ENCODE measurements at regions not wholly inside any gene's neighbourhood (a gene's known extent, or its start where the extent isn't known, plus 50 kb on each side); places are given as distances from the start of the nearest gene placed in this dataset.

DNA sequence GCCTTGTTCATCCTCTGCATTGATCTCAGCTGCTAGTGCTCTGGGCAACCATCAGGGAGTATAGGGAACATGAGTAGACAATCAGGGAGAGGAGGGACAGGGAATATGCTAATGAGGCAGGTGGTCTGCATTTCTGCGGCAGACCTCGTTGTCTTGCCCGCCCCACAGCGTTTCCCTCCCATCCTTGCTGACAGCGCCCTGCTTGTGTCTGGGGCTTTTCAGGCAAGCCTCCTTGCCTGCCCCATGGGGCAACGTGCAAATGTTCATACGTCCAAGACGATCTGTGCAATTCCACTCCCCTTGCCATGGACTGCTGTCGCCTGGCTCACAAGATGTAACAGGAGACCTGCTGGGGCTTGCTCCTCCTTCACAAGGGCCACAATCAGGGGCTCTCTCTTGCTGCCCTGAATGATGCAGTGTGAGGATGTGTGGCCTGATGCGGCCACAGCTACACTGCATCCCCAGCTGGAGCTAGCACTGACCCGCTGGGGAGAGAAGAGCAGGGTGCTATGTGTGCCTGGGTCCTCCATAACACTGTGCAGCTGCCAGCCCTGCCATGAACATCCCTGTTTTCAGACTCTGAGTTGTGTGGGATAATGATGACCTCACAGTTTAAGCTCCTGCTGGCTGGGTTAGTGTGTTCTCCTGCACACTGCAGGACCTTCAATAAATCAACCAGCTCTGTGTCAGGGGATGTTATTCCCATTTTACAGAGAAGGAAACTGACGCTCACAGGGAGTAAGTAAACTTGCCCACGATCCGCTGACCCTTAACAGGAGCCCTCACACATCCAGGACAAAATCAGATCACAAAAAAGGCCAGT lies 211.3 kb downstream of the KLF13 start:
- Mint-ChIP-seq H3K4me1 (ENCODE audit: low read depth) (no peaks in the 10 kb centered on the region), H3K36me3 (ENCODE audit: low read depth) (peaks cover 4% of the 10 kb centered on the region), H3K27me3 (ENCODE audit: low read depth) (peaks cover 57% of the 10 kb centered on the region), H3K4me3 (ENCODE audit: unreplicated experiment) (no peak overlapping the region), H3K9me3 (ENCODE audit: low read depth) (peaks cover 7% of the 10 kb centered on the region), H3K27ac (ENCODE audit: unreplicated experiment) (no peak overlapping the region)
- TF ChIP-seq, protein P1, sequence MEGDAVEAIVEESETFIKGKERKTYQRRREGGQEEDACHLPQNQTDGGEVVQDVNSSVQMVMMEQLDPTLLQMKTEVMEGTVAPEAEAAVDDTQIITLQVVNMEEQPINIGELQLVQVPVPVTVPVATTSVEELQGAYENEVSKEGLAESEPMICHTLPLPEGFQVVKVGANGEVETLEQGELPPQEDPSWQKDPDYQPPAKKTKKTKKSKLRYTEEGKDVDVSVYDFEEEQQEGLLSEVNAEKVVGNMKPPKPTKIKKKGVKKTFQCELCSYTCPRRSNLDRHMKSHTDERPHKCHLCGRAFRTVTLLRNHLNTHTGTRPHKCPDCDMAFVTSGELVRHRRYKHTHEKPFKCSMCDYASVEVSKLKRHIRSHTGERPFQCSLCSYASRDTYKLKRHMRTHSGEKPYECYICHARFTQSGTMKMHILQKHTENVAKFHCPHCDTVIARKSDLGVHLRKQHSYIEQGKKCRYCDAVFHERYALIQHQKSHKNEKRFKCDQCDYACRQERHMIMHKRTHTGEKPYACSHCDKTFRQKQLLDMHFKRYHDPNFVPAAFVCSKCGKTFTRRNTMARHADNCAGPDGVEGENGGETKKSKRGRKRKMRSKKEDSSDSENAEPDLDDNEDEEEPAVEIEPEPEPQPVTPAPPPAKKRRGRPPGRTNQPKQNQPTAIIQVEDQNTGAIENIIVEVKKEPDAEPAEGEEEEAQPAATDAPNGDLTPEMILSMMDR (IDR thresholded peaks at IDR 0.05): no peak
- DNase-seq (ENCODE audit: low spot score): no peak

DNA sequence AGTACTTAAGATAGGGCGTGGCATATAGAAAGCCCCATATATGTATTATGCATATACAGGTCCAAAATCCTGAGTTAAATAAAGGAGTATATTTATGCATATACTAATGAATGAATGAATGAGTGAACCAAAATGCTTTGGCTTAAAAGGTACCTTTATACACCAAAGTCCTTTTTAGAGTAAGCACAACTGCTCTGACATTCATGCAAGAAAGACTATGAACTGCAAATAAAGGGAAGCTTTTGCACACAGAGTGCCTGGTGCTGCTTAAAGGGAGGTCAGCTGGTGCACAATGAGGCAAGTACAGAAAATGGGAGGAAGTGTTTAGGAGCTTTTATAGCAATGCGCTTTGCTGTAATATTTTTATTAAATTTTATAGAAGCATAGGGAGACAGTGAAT lies 214.0 kb downstream of the KLF13 start:
- Mint-ChIP-seq H3K27ac (ENCODE audit: unreplicated experiment) (no peak overlapping the region), H3K4me1 (ENCODE audit: low read depth) (no peaks in the 10 kb centered on the region), H3K36me3 (ENCODE audit: low read depth) (no peaks in the 10 kb centered on the region), H3K9me3 (ENCODE audit: low read depth) (no peaks in the 10 kb centered on the region), H3K27me3 (ENCODE audit: low read depth) (peaks cover 67% of the 10 kb centered on the region), H3K4me3 (ENCODE audit: unreplicated experiment) (no peak overlapping the region)
- TF ChIP-seq, protein P1 (IDR thresholded peaks at IDR 0.05): no peak
- DNase-seq (ENCODE audit: low spot score): no peak

DNA sequence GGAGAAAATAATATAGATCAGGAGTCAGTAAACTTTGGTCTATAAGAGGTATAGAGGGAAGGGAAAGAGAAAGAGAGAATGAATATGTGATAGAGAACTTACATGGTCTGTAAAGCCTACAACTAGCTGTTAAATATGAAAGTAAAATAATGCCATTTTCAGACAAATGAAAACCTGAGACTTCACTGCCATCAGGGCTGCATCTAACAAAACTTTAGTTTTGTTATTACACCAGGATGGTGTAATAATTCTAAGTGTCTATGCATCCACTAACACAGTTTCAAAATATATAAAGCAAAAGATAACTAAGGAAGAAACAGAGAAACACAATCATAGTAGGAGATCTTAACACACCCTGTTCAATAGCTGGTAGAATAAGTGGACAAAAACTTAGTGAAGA lies 217.7 kb downstream of the KLF13 start:
- Mint-ChIP-seq H3K27ac (ENCODE audit: unreplicated experiment) (no peak overlapping the region), H3K9me3 (ENCODE audit: low read depth) (no peaks in the 10 kb centered on the region), H3K4me3 (ENCODE audit: unreplicated experiment) (no peak overlapping the region), H3K36me3 (ENCODE audit: low read depth) (no peaks in the 10 kb centered on the region), H3K4me1 (ENCODE audit: low read depth) (no peaks in the 10 kb centered on the region), H3K27me3 (ENCODE audit: low read depth) (peaks cover 60% of the 10 kb centered on the region)
- TF ChIP-seq, protein P1 (IDR thresholded peaks at IDR 0.05): no peak
- DNase-seq (ENCODE audit: low spot score): no peak

DNA sequence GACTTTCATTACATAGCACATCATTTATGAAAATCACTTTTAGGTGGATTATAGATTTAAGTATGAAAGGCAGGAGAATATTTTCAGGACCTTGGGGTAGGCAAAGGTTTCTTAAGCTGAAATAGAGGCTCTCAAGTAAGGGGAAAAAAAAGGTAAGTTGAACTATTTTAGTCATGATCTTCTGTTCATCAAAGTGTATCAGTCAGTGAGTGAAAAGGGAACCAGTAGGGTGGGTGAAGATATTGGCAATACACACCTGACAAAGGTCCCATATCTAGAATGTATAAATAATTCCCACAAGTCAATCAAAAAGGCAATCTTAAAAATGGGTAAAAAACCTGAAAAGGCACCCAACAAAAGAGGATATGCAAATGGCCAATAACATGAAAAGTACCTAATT lies 218.6 kb downstream of the KLF13 start:
- Mint-ChIP-seq H3K4me3 (ENCODE audit: unreplicated experiment) (no peak overlapping the region), H3K27me3 (ENCODE audit: low read depth) (peaks cover 53% of the 10 kb centered on the region)

DNA sequence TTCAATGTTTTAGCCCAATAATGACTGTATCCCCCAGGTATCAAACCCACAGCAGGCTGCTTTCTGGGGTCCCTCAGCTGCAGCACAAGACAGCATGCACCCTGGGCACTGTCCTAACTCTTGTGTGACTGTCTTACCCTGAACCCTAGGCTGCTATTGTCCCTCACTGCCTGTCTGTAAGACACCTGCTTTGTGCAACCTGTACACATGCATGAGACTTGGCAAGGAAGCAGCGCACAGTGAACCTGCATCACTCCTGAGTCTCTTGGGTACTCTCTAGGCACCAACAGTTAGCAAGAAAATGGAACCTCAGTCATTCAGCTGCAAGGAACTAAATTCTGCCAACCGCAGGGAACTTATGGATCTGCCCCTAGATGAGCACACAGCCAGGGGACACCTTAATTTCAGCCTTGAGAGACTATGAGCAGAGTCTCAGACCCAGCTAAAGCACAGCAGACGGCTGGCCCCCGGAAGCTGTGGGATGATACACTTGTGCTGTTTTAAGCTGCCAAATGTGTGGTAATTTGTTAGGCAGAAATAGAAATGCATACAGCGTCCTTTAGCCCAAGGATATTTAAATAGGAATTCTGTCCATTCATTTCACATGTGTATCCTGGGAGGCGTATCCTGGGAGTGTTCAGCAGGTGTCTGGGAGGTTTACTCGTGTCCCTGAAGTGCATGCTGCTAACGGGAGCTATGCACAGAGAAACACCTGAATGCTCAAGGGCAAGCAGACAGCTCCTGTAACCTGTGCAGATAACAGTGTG lies 223.8 kb downstream of the KLF13 start:
- TF ChIP-seq, protein P1 (IDR thresholded peaks at IDR 0.05): no peak
- Mint-ChIP-seq H3K36me3 (ENCODE audit: low read depth) (no peaks in the 10 kb centered on the region), H3K9me3 (ENCODE audit: low read depth) (no peaks in the 10 kb centered on the region), H3K4me1 (ENCODE audit: low read depth) (no peaks in the 10 kb centered on the region), H3K4me3 (ENCODE audit: unreplicated experiment) (no peak overlapping the region), H3K27me3 (ENCODE audit: low read depth) (peaks cover 16% of the 10 kb centered on the region), H3K27ac (ENCODE audit: unreplicated experiment) (no peak overlapping the region)
- DNase-seq (ENCODE audit: low spot score): no peak

More for the DNA sequence above, 218.6 kb downstream of the KLF13 start:
- TF ChIP-seq, protein P1 (IDR thresholded peaks at IDR 0.05): no peak
- H3K27ac Mint-ChIP-seq (ENCODE audit: unreplicated experiment): no peak overlapping the region
- H3K36me3 Mint-ChIP-seq (ENCODE audit: low read depth): no peaks in the 10 kb centered on the region
- no peaks in the 10 kb centered on the region for H3K9me3 Mint-ChIP-seq (ENCODE audit: low read depth)
- DNase-seq (ENCODE audit: low spot score): no peak
- no peaks in the 10 kb centered on the region for H3K4me1 Mint-ChIP-seq (ENCODE audit: low read depth)
